Heart right ventricle (tissue), 16 donors: ENCODE measurements at regions not wholly inside any gene's neighbourhood (a gene's known extent, or its start where the extent isn't known, plus 50 kb on each side); places are given as distances from the start of the nearest gene placed in this dataset.

ENCODE experiments used
- ATAC-seq, 8 donors: fragments of 200-7000 bp; cut with Tn5 transposase; one replicate each; pipeline ENCODE4 v1.9.1; 2020; ENCODE audit warnings: mild to moderate bottlenecking in 8 of 8, moderate library complexity in 8 of 8, moderate number of reproducible peaks in 1 of 8
- DNase-seq, 2 donors: peaks; one replicate each; pipeline ENCODE4 v3.0.0-alpha.2; 2020
- H3K27ac ChIP-seq, 10 donors: fragments of 200-600 bp; sonication (generic) in 2 of 10; one replicate each; pipeline versions ENCODE4 v1.5.0 to v1.8.0; 2020 to 2022; ENCODE audit warnings: mild to moderate bottlenecking in 3 of 10
- H3K27me3 ChIP-seq, 7 donors: fragments of 200-600 bp; one replicate each; pipeline ENCODE4 v1.8.0; 2021 to 2022; ENCODE audit warnings: mild to moderate bottlenecking in 2 of 7
- H3K36me3 ChIP-seq, 9 donors: fragments of 200-600 bp; sonication (generic) in 1 of 9; one replicate each; pipeline versions ENCODE4 v1.5.0 to v1.8.0; 2020 to 2022; ENCODE audit warnings: mild to moderate bottlenecking in 2 of 9
- H3K4me1 ChIP-seq, 9 donors: fragments of 200-600 bp; sonication (generic) in 1 of 9; one replicate each; pipeline versions ENCODE4 v1.5.0 to v1.8.0; 2020 to 2022; ENCODE audit warnings: mild to moderate bottlenecking in 4 of 9
- H3K4me3 ChIP-seq, 10 donors: fragments of 200-600 bp; sonication (generic) in 2 of 10; one replicate each; pipeline versions ENCODE4 v1.5.0 to v1.8.0; 2020 to 2022; ENCODE audit warnings: mild to moderate bottlenecking in 7 of 10, moderate library complexity in 2 of 10
- H3K9me3 ChIP-seq, 11 donors: fragments of 200-600 bp in 10 of 11; sonication (generic) in 2 of 11; one replicate each; pipeline versions ENCODE4 v1.5.0 to v1.8.0; 2013 to 2022; ENCODE audit warnings: mild to moderate bottlenecking in 2 of 11, control low read depth in 1 of 11, moderate library complexity in 1 of 11
- CTCF ChIP-seq, 9 donors: fragments of 200-600 bp; sonication (generic) in 2 of 9; IDR thresholded peaks; one replicate each; pipeline versions ENCODE4 v1.5.0 to v1.8.0; 2021 to 2022; ENCODE audit warnings: antibody characterized with exemption in 9 of 9, mild to moderate bottlenecking in 5 of 9, moderate library complexity in 1 of 9
- WGBS, 2 donors: extraction: QIAGEN DNeasy Blood & Tissue Kit; methylation state at CpG; one replicate each; pipeline ENCODE4 v1.1.7; 2013; ENCODE audit warnings: inconsistent platforms in 1 of 2; 5-methylcytosine and 5-hydroxymethylcytosine counted together
- intact Hi-C, 10 donors: fragments of 100-400 bp; cut with DNase I; formaldehyde crosslinking; loops; one replicate each; pipeline versions ENCODE4 v1.11.1 to v1.14.2; 2022
- donor health status: Arrhythmogenic right ventricular cardiomyopathy.
- donor health status: ischemic (EF 13 %, LVEDD 7.1; RV severe dilation, severe dysfunction).
- donor health status: healthy with polysubstance abuse.
- donor health status: DM: no; HTN: yes; CAD: no.
- donor health status: DM: no; HTN: no; CAD: no.
- donor health status: ischemic (EF 25% LVEDD 6.9; RV normal size, moderate dysfunction).
- donor health status: ischemic (EF 25% LVEDD 5.7; RV mildly dilated, moderate dysfunction).
- donor health status: healthy.
- donor health status: DM: yes; HTN: yes; CAD: no.
- donor health status: Ischemic cardiomyopathy.
- donor health status: ischemic (EF 35%, LVEDD 5.7; RV mildly dilated, moderate dysfunction).
- donor health status: nonischemic (EF 11% LVEDD 7.7; RV severe dilation, severe dysfunction).
- donor health status: DM: yes; HTN: yes; CAD: no.
- donor health status: PGD.
- donor health status: ischemic (EF 29% LVEDD 5.4; RV normal size, mild dysfunction).
- donor health status: nonischemic (EF 23%, LVEDD 6.1; RV moderate dilation, normal function).

DNA sequence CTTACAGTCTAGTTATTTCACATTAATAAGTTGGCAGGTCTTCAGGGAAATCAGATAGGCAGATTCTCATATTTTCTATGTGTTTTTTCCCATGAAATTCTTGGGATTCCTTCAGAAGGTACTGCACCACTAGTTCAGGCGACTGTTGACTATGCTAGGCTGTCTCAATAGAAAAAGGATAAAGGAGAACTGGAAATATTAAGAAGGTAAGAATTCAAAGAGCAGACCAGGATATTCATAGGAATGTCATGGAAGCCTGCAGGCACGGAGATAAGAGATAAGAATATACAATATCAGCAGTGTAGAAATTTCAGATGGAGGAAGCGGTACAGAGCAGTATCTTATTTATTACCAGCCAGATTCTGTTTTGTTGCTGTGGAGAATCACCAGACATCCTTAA lies 432.1 kb upstream of the MDFIC2 start:
- Histone ChIP-seq H3K4me1 (no peaks in the 10 kb centered on the region), H3K27me3 (no peaks in the 10 kb centered on the region), H3K36me3 (no peaks in the 10 kb centered on the region), H3K4me3 (no peak overlapping the region), H3K27ac (no peak overlapping the region), H3K9me3 (no peaks in the 10 kb centered on the region)
- TF ChIP-seq CTCF (IDR thresholded peaks at IDR 0.05): no peak
- DNase-seq: no peak
- intact Hi-C loops: no loop called here
- 68 to 70% methylated on average over 3 of the region's 3 CpGs for WGBS, 2 donors
- ATAC-seq: no peak

DNA sequence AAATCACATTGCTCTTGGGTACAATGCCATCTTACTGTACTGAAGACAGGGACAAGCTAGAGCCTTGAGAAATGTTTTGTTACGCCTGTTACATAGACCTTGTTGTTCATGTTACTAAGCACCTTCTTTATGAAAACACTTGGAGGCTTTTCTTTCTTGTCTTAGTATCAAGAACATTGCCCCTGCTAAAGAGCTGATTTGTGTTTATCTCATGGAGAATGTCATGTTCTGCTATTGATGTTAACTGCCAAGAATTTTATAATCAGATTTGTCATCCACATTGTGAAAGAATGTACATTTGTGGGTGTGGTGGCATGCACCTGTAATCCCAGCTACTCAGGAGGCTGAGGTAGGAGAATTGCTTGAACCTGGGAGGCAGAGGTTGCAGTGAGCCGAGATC lies 431.3 kb upstream of the MDFIC2 start:
- H3K9me3 ChIP-seq: no peaks in the 10 kb centered on the region
- no peak for ATAC-seq
- H3K36me3 ChIP-seq: no peaks in the 10 kb centered on the region
- no peak overlapping the region for H3K27ac ChIP-seq
- 96 to 99% methylated on average over 2 of the region's 2 CpGs for WGBS, 2 donors
- intact Hi-C loops: loop anchor here in 1 of 10 donors (2.0 kb wide), 1 partner anchor 41 kb away; no protein-coding TSS in a partner anchor
- H3K27me3 ChIP-seq: no peaks in the 10 kb centered on the region
- TF ChIP-seq CTCF (IDR thresholded peaks at IDR 0.05): no peak
- no peaks in the 10 kb centered on the region for H3K4me1 ChIP-seq
- H3K4me3 ChIP-seq: no peak overlapping the region
- no peak for DNase-seq

DNA sequence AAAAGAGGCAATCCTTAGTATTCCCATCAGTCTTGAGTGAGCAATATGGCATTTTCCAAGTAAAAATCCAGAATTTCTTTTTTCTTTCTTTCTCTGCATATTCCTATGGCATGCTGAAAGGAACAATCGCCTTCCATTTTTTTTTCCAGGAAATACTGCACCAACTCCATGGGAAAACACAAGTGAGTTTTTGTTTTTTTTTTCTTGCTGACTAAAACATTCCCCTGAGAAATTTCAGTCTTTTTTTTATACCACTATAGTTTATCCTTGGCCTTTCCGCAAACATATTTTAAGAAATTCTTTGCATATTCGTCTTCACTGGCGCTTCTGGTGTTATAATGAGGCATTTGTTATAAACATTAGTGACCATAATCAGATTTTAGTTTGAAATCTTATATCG lies 429.6 kb upstream of the MDFIC2 start:
- H3K9me3 ChIP-seq: no peaks in the 10 kb centered on the region
- no peak for TF ChIP-seq CTCF (IDR thresholded peaks at IDR 0.05)
- ATAC-seq (no peak), DNase-seq (no peak)
- intact Hi-C loops: loop anchor here in 1 of 10 donors (2.0 kb wide), 1 partner anchor 39 kb away; no protein-coding TSS in a partner anchor
- H3K27ac ChIP-seq: no peak overlapping the region
- no peaks in the 10 kb centered on the region for H3K36me3 ChIP-seq
- WGBS, 2 donors: 58 to 71% methylated on average over 5 of the region's 5 CpGs
- H3K27me3 ChIP-seq: no peaks in the 10 kb centered on the region
- no peak overlapping the region for H3K4me3 ChIP-seq
- no peaks in the 10 kb centered on the region for H3K4me1 ChIP-seq

- ATAC-seq (no peak), DNase-seq (no peak)
- H3K36me3 ChIP-seq: no peaks in the 10 kb centered on the region
- WGBS, 2 donors: 73 to 77% methylated on average over 4 of the region's 4 CpGs
- H3K9me3 ChIP-seq: no peaks in the 10 kb centered on the region
- intact Hi-C loops: no loop called here
- H3K27ac ChIP-seq: no peak overlapping the region
- TF ChIP-seq CTCF (IDR thresholded peaks at IDR 0.05): no peak
- no peak overlapping the region for H3K4me3 ChIP-seq
- H3K4me1 ChIP-seq: no peaks in the 10 kb centered on the region
- H3K27me3 ChIP-seq: no peaks in the 10 kb centered on the region
These were observed 428.4 kb upstream of the MDFIC2 start for GRCh38 chr3:70740872-70741271.

GRCh38 chr3:70740071-70740470 lies 427.6 kb upstream of the MDFIC2 start:
- TF ChIP-seq CTCF (IDR thresholded peaks at IDR 0.05): no peak
- no peaks in the 10 kb centered on the region for H3K4me1 ChIP-seq
- no peaks in the 10 kb centered on the region for H3K36me3 ChIP-seq
- no peaks in the 10 kb centered on the region for H3K27me3 ChIP-seq
- H3K27ac ChIP-seq: no peak overlapping the region
- ATAC-seq (no peak), DNase-seq (no peak)
- H3K9me3 ChIP-seq: no peaks in the 10 kb centered on the region
- intact Hi-C loops: no loop called here
- no peak overlapping the region for H3K4me3 ChIP-seq
- 96 to 100% methylated on average over 1 of the region's 1 CpG for WGBS, 2 donors
